ENCODE measurements at regions not wholly inside any gene's neighbourhood (a gene's known extent, or its start where the extent isn't known, plus 50 kb on each side); places are given as distances from the start of the nearest gene placed in this dataset.
"Not testable (repeated sequence)": the region's sequence is repeated elsewhere in the genome, so short reads cannot be mapped to it uniquely, and the experiment has no call there.

- TF ChIP-seq CTCF (conservative IDR thresholded peaks at IDR 0.05; ENCODE audit: low read depth, low read length): no peak
- no peak overlapping the region for H3K4me3 ChIP-seq (ENCODE audit: low read depth, low read length)
Measured at GRCh38 chr11:38646382-38646781, 2048.3 kb upstream of the RAG2 start.

GRCh38 chr11:38640854-38641253 is 2042.8 kb upstream of the RAG2 start:
- TF ChIP-seq CTCF (conservative IDR thresholded peaks at IDR 0.05; ENCODE audit: low read depth, low read length): no peak
- H3K4me3 ChIP-seq (ENCODE audit: low read depth, low read length): no peak overlapping the region
- DNase-seq (ENCODE audit: low read depth): no peak

More at GRCh38 chr11:38646382-38646781, 2048.3 kb upstream of the RAG2 start:
- DNase-seq (ENCODE audit: low read depth): no peak

GRCh38 chr11:38612701-38613100 is 2014.7 kb upstream of the RAG2 start:
- TF ChIP-seq CTCF (conservative IDR thresholded peaks at IDR 0.05; ENCODE audit: low read depth, low read length): no peak
- no peak overlapping the region for H3K4me3 ChIP-seq (ENCODE audit: low read depth, low read length)
- DNase-seq (ENCODE audit: low read depth): no peak

GRCh38 chr11:38601371-38601770 is 2003.3 kb upstream of the RAG2 start:
- not testable (repeated sequence) for DNase-seq (ENCODE audit: low read depth)

GRCh38 chr11:38598418-38598817 is 2000.4 kb upstream of the RAG2 start:
- DNase-seq (ENCODE audit: low read depth): no peak
- TF ChIP-seq CTCF (conservative IDR thresholded peaks at IDR 0.05; ENCODE audit: low read depth, low read length): no peak
- H3K4me3 ChIP-seq (ENCODE audit: low read depth, low read length): no peak overlapping the region

More at GRCh38 chr11:38601371-38601770, 2003.3 kb upstream of the RAG2 start:
- not testable (repeated sequence) for H3K4me3 ChIP-seq (ENCODE audit: low read depth, low read length)

GRCh38 chr11:38595359-38596016 is 1997.5 kb upstream of the RAG2 start:
- not testable (repeated sequence) for DNase-seq (ENCODE audit: low read depth); H3K4me3 ChIP-seq (ENCODE audit: low read depth, low read length)

GRCh38 chr11:38594895-38595294 is 1996.9 kb upstream of the RAG2 start:
- no peak for TF ChIP-seq CTCF (conservative IDR thresholded peaks at IDR 0.05; ENCODE audit: low read depth, low read length)
- no peak overlapping the region for H3K4me3 ChIP-seq (ENCODE audit: low read depth, low read length)
- DNase-seq (ENCODE audit: low read depth): no peak

- DNase-seq (ENCODE audit: low read depth): no peak
- H3K4me3 ChIP-seq (ENCODE audit: low read depth, low read length): no peak overlapping the region
- TF ChIP-seq CTCF (conservative IDR thresholded peaks at IDR 0.05; ENCODE audit: low read depth, low read length): no peak
Measured at GRCh38 chr11:38593649-38594048, 1995.6 kb upstream of the RAG2 start.
